PFSK-1 (cell line): ENCODE measurements at regions not wholly inside any gene's neighbourhood (a gene's known extent, or its start where the extent isn't known, plus 50 kb on each side); places are given as distances from the start of the nearest gene placed in this dataset.

ENCODE experiments used
- REST ChIP-seq, 2 experiments: IDR thresholded peaks; 2 replicates each; pipeline versions ENCODE4 v1.6.1 to v1.8.0; 2011 to 2012; ENCODE audit warnings: low read depth in 2 of 2, low read length in 2 of 2, control low read depth in 1 of 2, inconsistent platforms in 1 of 2, mild to moderate bottlenecking in 1 of 2, moderate library complexity in 1 of 2; ENCODE audit not compliant: insufficient read depth in 1 of 2
- SIN3A ChIP-seq: IDR thresholded peaks from 2 replicates; pipeline ENCODE4 v1.6.1; 2012; ENCODE audit warnings: mild to moderate bottlenecking, low read length, moderate library complexity, borderline replicate concordance; ENCODE audit not compliant: insufficient read depth

DNA sequence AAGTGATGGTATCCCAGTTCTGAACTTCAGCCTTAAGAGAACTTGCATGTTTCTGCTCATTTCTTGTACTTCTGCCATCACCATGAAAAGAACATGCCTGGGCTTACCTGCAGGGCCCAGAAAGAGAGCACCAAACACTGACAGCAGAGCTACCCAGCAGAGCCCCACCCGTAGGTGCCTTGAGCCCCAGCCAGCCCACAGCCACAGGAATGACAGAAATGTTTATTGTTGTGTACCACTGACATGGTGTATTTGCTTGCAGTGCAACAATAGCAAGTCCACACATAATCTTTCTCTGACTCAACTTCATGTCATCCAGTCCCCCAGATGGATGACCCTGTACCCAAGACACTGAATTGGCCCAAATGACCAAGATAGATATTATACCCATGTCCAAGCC is 195.2 kb downstream of the TSHZ3 start:
- TF ChIP-seq SIN3A = no peak
- no peak for TF ChIP-seq REST (IDR thresholded peaks at IDR 0.05; ENCODE audit: insufficient read depth in 1 of 2, low read depth in 2 of 2, low read length in 2 of 2)
